ENCODE measurements at regions not wholly inside any gene's neighbourhood (a gene's known extent, or its start where the extent isn't known, plus 50 kb on each side); places are given as distances from the start of the nearest gene placed in this dataset.

DNA sequence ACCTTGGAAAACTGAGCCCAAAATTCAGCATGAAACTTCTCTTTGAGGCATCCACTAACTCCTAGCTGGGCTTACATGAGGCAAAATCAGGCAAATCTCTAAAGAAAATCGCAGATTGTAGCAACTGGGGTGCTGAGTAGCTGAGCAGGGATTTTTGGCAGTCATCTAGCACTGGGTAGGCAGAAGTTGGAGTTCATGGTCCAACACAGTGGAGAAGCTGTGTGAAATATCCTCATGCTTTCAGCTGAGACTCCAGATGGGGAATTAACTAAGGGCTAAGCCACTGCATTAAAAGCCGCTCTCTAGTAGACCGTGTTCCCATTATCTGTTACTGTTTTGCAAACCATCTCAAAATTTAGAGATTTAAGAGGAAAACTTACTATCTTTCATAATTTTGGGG lies 240.1 kb upstream of the PHYHIPL start:
- no peak for DNase-seq

DNA sequence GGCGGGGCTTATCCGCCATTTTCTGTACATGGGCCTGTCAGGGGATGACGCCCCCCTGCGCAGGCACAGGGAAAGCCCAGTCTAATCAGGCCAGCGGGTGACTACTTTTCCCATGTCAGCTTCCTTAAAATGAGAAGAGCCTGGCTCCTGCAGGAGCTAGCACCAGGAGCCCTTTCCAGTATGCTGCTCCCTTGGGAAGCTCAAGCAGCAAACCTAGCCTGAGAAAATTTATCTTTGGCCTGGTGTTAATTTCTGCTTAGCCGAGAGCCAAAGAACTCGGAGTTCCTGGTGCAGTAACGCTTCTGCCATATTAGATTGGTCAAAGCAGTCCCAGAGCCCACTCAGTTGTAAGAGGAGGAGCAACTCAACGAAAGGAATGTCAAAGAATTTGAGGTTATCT lies 239.0 kb upstream of the PHYHIPL start:
- DNase-seq = no peak

DNA sequence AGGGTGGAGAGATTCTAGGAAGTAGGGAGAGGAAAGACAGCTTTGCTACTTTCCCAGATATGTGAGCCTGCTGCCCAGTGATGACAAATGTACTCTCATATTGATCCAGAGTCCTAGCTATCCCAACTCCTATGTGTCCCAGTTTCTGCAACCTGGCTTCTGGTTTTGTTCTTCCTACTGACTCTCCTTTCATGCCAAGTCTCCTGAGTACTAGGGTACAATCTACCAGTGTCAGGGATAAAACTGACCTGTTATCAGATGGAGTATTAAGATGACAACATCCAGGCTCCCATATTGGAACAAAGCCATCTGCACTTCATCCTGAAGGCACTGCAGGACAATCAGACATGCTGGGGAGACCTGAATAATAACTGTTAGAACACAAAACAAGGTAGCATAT lies 233.7 kb upstream of the PHYHIPL start:
- no peak for DNase-seq

DNA sequence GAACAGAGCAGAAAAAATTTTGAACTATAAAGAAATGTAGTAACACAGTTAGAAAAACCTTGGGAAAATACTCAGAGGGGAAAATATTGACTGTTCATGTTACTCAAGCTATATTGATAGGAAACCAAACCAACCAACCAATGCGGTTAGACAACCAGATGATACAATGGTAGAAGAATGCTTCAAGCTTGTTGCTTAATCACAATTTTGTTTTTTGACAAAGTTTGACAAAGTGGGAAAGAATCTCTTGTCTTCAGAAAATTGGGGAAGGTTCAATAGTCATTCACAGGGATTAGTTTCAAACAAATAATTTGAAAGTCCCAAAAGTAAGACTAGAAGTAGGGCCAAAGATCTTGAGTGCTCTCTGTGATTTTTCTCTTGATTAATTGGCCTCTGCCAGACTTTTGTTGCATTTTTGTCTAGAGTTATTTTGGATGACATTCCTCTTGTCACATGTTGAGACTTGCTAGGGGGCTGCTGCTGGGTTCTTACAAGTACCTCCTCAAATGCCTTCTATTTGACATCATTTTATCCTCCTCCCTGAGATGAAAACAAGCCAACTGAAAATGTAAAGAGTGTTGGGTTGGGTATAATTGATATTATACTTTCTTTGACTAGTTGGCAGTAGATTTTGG lies 233.1 kb upstream of the PHYHIPL start:
- no peak for DNase-seq

DNA sequence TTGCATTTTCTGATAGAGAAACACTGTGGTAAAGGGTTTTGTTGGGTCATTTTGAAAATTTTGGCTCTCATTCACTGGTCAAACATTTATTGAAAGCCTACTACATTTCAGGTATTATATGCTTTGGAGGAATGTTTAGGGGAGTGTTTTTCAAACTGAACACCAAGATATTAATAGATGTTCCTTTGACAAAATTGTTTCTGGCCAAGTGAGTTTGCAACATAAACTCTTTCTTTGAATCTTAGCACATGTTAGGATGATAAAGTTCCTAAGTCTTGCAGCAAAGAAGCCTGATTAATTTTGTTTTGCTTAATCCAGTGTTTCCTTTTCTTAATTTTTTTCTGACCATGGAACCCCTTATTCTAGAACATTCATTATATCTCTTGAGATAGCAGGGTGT lies 232.5 kb upstream of the PHYHIPL start:
- no peak for DNase-seq

DNA sequence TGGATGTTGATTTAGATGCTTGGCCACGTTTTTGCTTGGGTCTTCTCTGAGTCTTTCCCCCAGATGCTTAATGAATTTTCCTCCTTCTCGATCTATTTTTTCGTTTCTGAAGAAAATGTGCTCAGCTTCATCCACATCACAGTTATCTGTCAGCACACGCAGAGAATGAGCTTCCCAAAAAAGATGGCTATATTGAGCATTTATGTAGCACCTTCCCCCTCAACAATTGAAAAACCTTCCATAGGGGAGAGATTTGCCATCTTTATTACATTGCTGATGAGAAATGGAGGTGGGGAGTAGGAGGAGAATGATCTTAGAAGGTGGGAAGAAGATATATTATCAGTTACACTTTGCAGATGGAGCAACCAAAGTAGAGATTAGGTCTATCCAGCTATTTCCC lies 228.1 kb upstream of the PHYHIPL start:
- DNase-seq = no peak

DNA sequence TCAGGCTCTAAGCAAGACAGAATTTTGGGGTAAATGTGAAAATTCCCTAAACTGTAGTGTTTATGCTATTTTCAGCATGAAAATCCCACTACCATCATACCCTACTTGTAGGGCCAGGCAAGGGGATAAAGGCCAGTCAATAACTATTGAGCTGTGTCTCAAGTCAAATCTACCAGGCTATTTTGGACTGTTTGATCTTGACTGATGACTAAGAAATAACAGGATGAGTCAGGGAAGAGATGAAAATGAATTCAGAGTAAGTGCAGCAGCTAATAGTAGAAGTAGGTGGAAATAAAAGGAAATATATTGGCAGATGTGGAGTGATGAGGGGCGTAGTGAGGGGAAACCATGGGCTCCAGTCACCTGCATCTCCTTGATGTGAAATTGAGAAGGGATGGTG lies 225.8 kb upstream of the PHYHIPL start:
- DNase-seq = no peak

DNA sequence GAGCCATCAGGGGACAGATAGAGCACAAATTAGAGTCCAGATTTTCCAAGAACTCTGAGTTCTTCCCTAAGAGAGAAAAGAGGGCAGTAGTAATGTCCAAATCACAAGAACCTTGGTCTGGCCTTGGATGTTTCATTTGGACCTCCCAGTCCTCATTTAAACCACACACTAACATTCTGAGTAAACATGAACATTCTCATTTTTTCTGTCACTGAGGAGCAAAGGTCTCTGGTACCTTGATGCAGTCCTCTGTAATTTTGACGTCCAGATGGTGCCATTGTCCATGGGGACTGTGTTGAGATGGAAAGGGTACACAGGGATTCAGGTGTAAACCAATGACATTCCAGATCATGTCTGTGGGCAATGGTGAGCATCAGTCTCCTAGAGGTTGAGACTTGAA lies 225.4 kb upstream of the PHYHIPL start:
- no peak for DNase-seq

DNA sequence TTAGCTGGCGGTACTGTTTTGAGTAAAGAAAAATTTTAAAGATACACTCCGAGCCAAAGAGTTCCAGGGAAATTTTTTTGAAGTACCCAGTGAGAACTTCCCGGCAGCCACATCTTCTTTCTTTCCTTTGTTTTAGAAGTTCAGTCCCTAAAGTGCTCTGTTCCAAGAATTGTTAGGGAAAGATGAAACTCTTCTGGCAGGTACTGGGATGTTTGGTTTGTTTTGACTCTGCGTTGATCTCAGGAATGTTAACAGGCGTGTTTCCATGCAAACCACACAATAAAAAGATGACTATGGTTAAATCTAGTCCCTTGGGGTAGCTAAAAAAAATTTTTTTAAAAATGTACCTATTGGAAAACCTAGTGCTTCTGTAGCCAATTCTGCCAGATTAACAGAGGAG lies 224.7 kb upstream of the PHYHIPL start:
- no peak for DNase-seq

DNA sequence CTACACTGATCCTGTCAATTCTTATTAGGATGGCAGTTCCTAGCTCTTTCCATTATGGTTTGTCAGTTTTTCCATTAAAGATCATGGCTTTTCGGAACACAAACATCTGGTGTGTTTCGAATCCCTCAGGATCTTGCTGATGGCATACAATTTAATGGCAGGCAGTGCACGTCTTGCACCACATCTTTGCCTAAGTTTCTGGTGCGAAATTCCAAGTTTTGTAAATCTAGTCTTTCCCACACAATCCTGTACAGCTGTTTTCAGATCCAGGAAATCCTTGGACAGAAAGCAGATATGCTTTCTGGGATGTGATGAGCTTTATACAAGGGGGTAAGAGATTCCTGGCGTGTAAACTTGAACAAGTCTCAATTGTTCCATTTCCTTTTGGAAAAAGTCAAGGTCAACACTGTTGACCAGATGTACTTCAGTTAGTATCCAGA lies 224.3 kb upstream of the PHYHIPL start:
- no peak for DNase-seq

DNA sequence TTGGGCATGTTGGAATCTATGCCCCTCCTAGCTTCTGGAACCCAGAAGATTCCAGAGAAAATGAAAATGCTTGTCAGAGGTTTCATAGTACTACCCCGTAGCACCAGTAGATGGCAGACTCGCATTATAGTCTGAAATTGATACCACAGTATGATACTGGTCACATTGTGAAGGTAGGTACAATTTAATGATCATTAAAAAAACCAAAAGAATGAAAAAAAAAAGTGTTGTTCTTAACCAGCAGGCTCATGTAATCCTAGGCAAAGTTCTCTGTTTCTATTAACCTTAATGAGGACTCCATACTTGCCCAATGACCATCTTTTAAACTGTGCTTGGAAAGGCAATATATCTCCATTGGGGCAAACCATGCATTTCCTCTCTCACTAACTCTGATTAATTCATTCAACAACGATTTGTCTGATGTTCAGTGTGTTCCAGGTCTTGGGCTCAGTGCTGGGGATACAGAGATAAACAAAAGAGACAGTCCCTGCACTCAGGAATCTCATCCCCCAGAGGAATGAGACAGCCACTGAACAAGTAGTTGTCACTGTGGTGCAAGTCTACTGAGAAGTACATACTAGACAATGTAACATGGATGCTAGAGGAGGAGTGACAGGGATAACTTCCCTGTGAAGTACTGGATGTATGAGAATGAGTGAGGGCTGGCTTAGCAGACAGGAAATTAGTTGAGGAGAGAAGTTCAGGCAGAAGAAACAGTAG lies 223.5 kb upstream of the PHYHIPL start:
- peak; percentile 31 for DNase-seq

DNA sequence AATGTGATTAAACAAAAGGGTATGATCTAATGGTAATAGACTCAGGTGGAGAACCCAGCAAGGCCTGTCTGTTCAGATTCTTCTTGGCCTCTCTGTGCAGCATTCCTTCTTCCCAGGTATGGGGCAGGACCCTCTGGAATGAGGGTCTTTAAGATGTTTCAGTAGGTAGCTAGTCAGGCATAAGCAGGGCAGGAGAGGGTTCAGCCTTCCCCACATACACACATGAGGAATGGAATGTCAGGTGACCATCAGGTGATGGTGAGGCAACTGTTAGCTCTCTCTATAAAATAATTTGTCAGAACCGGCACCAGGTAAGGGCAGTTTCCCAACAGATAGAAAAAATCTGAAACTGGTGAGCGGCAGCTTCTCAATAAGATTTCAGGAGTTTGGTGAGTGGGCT lies 222.3 kb upstream of the PHYHIPL start:
- no peak for DNase-seq

DNA sequence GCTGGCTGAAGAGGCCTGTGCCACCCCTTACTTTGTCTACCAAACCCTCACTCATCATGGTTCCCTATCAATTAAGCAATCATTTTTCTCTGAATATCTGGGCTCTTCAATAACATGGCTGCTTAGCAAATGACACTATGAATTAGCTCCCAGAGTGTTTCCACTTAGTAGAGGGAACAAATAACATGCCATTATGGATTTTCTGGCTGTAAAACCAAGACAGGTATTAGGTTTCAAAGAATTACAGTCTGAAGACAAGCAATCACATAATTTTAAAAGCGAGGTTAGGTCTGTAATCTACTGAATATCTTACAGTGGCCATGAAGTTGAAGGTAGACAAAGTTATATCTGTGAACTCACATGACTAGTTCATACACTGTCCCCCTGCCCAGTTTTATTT lies 220.8 kb upstream of the PHYHIPL start:
- DNase-seq = no peak

DNA sequence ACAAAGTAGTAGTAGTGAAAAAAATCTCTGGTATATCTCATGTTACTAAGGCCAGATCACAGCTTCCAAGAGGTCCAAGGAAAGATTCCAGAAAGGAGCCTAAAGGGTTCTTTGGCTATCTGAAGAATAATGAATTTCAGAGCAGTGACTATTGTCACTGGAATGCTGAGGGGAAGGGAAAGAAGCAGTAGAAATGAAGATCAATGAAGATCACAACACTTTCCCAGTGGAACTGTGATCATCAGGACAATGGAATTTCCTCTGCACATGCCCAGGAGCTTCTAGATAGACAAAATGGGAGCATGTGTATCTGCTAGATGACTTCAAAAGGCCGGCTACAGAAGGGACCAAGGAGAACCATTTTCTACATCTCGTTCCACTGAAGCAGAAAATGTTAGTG lies 219.5 kb upstream of the PHYHIPL start:
- no peak for DNase-seq

DNA sequence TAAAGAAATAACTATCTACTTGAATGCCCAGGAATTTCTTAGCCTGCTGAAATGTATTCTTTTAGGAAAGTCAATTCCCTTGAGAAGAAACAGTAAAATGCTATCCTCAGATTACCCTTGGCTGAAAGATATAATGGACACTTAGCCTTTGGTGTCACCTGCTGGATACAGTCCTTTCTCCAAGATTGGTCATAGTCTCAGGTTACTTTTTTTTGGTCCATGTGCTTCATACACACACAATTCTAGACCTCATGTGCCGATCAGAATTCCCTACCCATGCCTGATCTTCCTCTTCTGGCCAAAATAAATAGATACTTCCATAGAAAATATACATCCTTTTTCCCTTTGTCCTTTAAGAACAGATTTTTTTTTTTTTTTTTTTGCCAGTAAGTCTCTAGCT lies 218.9 kb upstream of the PHYHIPL start:
- DNase-seq = no peak

DNA sequence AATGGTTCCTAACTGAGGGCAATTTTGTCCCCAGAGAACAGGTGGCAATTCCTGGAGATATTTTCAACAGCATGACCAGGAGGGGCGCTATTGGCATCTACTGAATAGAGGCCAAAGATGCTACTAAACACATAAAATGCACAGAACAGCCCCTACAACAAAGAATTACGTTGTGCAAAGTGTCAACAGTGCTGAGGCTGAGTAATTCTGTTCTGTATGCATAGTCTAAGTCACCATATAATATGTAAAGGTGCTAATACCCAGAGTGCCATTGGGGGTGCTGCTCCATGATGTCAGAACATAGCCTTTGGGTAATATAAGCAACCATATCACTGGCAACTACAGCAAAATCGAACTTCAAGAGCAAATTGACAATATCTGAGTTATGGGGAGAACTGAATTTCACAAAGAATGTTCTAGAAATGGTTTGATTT lies 213.3 kb upstream of the PHYHIPL start:
- DNase-seq = no peak

DNA sequence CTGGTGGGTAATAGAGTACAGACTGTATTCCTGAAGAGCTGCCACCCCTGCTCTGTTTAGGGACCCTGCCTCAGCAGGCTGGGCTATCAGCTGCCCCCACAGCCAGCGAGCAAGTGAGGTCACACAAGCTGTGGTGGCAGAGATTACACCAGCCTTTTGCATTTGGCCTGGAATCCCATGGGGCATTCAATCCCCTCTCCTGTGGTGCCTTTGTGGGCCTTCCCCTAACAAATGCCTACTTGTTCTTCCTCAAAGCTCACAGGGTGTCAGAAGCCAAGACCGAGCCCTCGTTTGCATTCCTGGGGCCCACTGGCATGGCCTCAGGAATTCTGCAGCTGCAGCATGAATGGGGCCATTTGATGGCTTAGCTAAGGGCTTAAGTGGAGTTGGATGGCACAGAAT lies 212.7 kb upstream of the PHYHIPL start:
- DNase-seq = no peak

DNA sequence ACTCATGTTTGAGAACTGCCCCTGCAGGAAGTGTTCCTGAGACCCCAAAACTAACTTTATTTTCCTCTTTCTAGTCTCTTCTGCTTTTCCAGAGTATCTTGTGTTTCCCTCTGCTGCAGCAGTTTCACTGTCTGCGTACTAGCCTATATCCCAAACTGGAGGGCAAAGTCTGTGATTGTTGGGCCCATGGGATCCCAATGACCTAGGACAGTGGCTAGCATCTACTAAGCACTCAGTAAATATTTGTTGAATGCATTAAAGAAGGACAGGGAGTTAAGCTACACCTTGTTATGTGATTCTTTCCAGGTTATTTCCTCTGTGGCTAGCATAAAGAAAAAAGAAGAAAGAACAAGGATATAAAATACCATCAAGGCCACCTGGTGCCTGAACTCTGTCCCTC lies 210.6 kb upstream of the PHYHIPL start:
- DNase-seq = no peak

DNA sequence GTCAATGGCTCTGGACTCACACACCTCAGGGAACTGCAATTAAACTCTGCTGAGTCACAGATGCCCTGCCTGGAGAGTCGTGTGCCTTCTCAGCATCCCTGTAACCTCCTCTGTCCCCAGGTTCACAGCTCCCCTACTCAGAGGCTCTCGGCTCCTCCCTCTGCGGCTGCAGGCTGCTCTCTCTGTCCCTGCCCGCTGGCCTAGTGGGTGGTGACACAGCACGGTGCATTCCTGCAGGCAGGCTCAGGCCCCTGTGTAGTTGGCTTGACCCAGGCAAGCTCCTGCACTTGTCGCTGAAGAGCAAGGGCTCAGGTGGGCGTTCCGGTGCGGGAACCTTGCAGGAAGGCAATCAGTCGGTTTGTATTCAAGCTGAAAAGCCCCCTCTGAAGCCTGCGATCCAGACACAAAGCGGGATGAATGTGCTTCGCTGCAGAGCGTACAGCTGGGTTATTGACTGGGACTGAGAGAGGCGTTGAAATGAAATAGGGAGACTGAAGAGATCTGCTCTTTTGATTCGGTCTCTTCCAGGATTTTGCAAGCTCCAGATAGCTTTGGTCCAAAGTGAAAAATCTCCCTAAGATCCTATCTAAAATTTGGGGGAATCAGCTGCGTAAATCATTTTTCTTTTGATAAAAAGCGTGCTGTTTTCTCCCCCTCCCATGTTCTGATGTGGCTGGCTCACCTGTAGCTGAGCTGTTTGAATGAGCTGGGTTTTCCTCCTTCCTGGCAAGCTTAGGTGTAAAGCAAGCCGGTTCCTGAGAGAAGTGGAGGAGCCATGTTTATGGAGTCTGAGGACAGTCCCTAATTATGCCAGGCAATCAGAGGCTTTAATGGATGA lies 208.7 kb upstream of the PHYHIPL start:
- no peak for DNase-seq

DNA sequence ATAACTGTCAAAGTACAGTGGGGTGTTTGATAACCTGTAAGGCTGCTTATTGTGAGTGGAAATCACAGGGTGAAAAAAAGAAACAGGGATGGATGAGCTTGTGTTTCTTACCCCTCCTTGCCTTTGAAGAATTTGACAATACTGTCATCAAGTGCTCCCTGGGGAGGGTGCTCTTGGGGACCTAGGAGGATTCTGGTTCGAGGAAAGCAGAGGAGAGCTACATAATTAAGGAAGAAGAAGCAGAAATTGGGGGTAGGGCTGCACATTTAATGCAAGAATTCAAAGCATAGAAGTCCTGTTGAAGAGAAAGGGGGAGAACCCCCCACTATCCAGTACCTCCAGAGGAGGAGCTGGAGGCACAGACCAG lies 208.1 kb upstream of the PHYHIPL start:
- DNase-seq = no peak

DNA sequence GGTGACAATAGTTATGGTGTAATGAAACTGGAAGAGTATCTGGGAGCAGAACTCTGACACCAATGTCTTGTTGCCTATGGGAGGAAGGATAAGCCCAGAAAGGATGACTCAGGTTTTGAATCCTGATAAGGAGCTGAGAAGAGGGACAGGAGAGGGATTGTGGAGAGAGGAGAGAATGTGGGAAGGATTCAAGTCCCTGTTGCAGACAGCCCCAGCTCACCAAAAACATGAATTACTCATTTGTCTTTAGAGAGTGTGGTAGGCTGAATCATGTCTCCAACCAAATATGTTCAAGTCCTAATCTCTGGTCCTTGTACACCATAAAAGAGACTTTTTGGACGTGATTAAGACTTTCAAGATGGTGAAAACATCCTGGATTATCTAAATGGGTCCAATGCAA lies 206.9 kb upstream of the PHYHIPL start:
- DNase-seq = no peak

DNA sequence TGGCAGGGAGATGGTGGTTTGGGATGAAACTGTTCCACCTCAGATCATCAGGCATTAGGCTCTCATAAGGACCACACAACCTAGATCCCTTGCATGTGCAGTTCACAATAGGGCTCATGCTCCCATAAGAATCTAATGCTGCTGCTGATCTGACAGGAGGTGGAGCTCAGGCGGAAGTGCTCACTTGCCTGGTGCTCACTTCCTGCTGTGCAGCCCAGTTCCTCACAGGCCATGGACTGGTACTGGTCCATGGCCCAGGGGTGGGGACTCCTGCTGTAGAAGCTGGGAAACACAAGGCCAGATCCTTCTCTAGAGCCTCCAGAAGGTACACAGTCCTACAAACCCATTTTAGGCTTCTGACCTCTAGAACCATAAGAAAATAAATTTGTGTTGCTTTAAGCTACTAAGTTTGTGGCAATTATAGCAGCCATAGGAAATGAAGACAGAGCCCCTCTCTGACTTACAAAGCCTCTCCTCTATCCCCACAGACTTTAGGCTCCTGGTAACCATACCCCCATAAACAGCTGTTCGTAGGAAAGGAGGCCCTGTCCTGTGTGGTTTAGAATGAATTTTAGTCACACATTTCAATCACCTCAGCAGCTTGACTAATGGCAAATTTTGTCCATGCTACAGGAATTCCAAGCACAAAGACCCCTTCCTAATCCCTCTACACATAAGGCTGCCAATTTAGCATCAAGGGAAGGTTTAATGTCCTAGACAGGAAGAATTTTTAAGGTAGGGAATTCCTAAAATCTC lies 206.1 kb upstream of the PHYHIPL start:
- DNase-seq = no peak

DNA sequence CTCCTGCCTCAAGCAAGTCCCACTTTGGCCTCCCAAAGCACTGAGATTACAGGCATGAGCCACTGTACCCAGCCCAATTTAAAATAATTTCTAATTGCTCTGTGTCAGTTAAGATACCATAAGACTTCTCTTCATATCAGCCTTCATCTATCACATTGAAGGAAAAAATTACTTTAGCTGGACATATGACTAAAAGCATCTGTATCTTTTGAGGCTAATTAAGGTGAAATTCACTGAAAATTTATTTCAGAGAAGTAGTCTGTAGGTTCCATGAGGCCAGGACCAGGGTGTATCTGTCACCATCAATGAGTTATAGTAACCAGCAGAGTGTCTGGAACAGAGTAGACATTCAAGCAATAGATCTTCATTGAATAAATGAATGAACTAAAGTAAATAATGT lies 205.2 kb upstream of the PHYHIPL start:
- DNase-seq = no peak

Measured in hematopoietic multipotent progenitor cell treated with erythropoietin and hydrocortisone succinate and interleukin-3 and kit ligand, for 8 days (in vitro differentiated cells).